HCT116 (cell line): ENCODE measurements at regions not wholly inside any gene's neighbourhood (a gene's known extent, or its start where the extent isn't known, plus 50 kb on each side); places are given as distances from the start of the nearest gene placed in this dataset.
A peak's percentile ranks its signal among the peaks of the same experiment; 100 is the strongest.

Experiments
- ATAC-seq: fragments of 200-7000 bp; cut with Tn5 transposase; 2 replicates; pipeline ENCODE4 v1.9.1; 2020; ENCODE audit warnings: mild to moderate bottlenecking, moderate library complexity
- BruUV-seq: library from RNA; stranded (reverse); fragments of 400-500 nt; replicated peaks from 2 replicates; lab custom pipeline; 2021; lab: Mats Ljungman, UMichigan
- CTCF ChIA-PET: fragments of 300-600 bp; sonication (Branson Sonifier 250); formaldehyde crosslinking; loops from one replicate; lab custom pipeline; 2021; ENCODE audit warnings: antibody characterized with exemption; lab: Charles Lee
- POLR2A ChIA-PET: fragments of 300-600, 350-600 bp; sonication (Branson Sonifier 250); formaldehyde crosslinking; loops from one replicate; lab custom pipeline; 2021; ENCODE audit warnings: antibody characterized with exemption; lab: Charles Lee
- RAD21 ChIA-PET, 2 experiments: fragments of 300-600 bp; sonication (Branson Sonifier 250); formaldehyde crosslinking; loops; one replicate each; lab custom pipeline; 2023; ENCODE audit warnings: low total read pairs in 2 of 2; ENCODE audit not compliant: uncharacterized antibody in 2 of 2, unreplicated experiment in 2 of 2, low non-redundant PET in 1 of 2; lab: Charles Lee
- DNase-seq: peaks from one replicate; pipeline ENCODE4 v3.0.0-alpha.2; 2010; ENCODE audit warnings: low read depth, low spot score
- H2AFZ ChIP-seq: fragments of 200-600 bp; shearing (Covaris generic), sonication (generic); 2 replicates; pipeline ENCODE4 v1.6.1; 2017; ENCODE audit warnings: low read depth, mixed run types, mixed read lengths, antibody characterized with exemption, low read length; ENCODE audit not compliant: poor library complexity, severe bottlenecking
- H3K27ac ChIP-seq: 2 replicates; pipeline ENCODE4 v1.5.1; 2012; ENCODE audit warnings: low read depth, low read length
- H3K27me3 ChIP-seq: fragments of 200-600 bp; sonication (generic); 2 replicates; pipeline ENCODE4 v1.6.1; 2016; ENCODE audit warnings: mixed run types, low read length, mixed read lengths; ENCODE audit not compliant: insufficient read depth
- H3K36me3 ChIP-seq, 2 experiments: fragments of 200-500 bp in 1 of 2; fragments of 200-600 bp in 1 of 2; sonication (Bioruptor generic) in 1 of 2; sonication (generic) in 1 of 2; 2 replicates each; pipeline versions ENCODE4 v1.5.1 to v1.6.1; 2014 to 2016; ENCODE audit warnings: low read length in 2 of 2, inconsistent platforms in 1 of 2, mixed read lengths in 1 of 2, mixed run types in 1 of 2; ENCODE audit not compliant: insufficient read depth in 2 of 2, control insufficient read depth in 1 of 2
- H3K4me1 ChIP-seq, 2 experiments: fragments of 200-600 bp in 1 of 2; sonication (generic) in 1 of 2; 2 replicates each; pipeline versions ENCODE4 v1.5.1 to v1.6.1; 2012 to 2017; ENCODE audit warnings: low read length in 2 of 2, inconsistent platforms in 1 of 2, mild to moderate bottlenecking in 1 of 2, mixed read lengths in 1 of 2, mixed run types in 1 of 2, moderate library complexity in 1 of 2; ENCODE audit not compliant: insufficient read depth in 2 of 2, control insufficient read depth in 1 of 2
- H3K4me2 ChIP-seq: fragments of 200-600 bp; sonication (generic); 2 replicates; pipeline ENCODE4 v1.6.1; 2017; ENCODE audit warnings: mixed run types, low read length, mixed read lengths
- H3K4me3 ChIP-seq, 2 experiments: fragments of 200-600 bp in 1 of 2; sonication (generic) in 1 of 2; replicated peaks in 1 of 2; 2 replicates each; pipeline ENCODE4 v1.5.1; 2011 to 2016; ENCODE audit warnings: low read length in 2 of 2, control low read depth in 1 of 2, low read depth in 1 of 2, mild to moderate bottlenecking in 1 of 2, mixed read lengths in 1 of 2, mixed run types in 1 of 2
- H3K79me2 ChIP-seq: fragments of 200-600 bp; sonication (generic); 2 replicates; pipeline ENCODE4 v1.6.1; 2017; ENCODE audit warnings: mild to moderate bottlenecking, mixed run types, low read length, moderate library complexity, mixed read lengths; ENCODE audit not compliant: insufficient read depth
- H3K9ac ChIP-seq: fragments of 200-600 bp; sonication (generic); 2 replicates; pipeline ENCODE4 v1.6.1; 2016; ENCODE audit warnings: low read length, mixed read lengths
- H3K9me2 ChIP-seq: fragments of 200-600 bp; sonication (generic), shearing (Covaris generic); 2 replicates; pipeline ENCODE4 v1.6.1; 2017; ENCODE audit warnings: mixed run types, mild to moderate bottlenecking, moderate library complexity; ENCODE audit not compliant: insufficient read depth
- H3K9me3 ChIP-seq, 2 experiments: fragments of 200-500 bp in 1 of 2; fragments of 200-600 bp in 1 of 2; sonication (Bioruptor generic) in 1 of 2; sonication (generic) in 1 of 2; 2 replicates each; pipeline ENCODE4 v1.6.1; 2014 to 2017; ENCODE audit warnings: low read length in 2 of 2, mixed read lengths in 2 of 2, inconsistent platforms in 1 of 2, low read depth in 1 of 2, mild to moderate bottlenecking in 1 of 2, mixed run types in 1 of 2, moderate library complexity in 1 of 2; ENCODE audit not compliant: control insufficient read depth in 1 of 2, insufficient read depth in 1 of 2
- H4K20me1 ChIP-seq: fragments of 200-600 bp; sonication (generic), shearing (Covaris generic); 2 replicates; pipeline ENCODE4 v1.6.1; 2017; ENCODE audit warnings: mixed run types, mild to moderate bottlenecking, moderate library complexity; ENCODE audit not compliant: insufficient read depth
- ATF3 ChIP-seq: IDR thresholded peaks from 2 replicates; pipeline ENCODE4 v1.6.1; 2012
- EGR1 ChIP-seq: IDR thresholded peaks from 2 replicates; pipeline ENCODE4 v1.6.1; 2012; ENCODE audit warnings: low read depth
- JUND ChIP-seq: IDR thresholded peaks from 2 replicates; pipeline ENCODE4 v1.6.1; 2012
- RAD21 ChIP-seq: IDR thresholded peaks from 2 replicates; pipeline ENCODE4 v1.6.1; 2012; ENCODE audit warnings: low read depth, mild to moderate bottlenecking
- SP1 ChIP-seq: IDR thresholded peaks from 2 replicates; pipeline ENCODE4 v1.6.1; 2012; ENCODE audit warnings: low read depth
- intact Hi-C: fragments of 100-400 bp; cut with micrococcal nuclease; formaldehyde crosslinking; loops from 2 replicates; pipeline ENCODE4 v1.10.0; 2022
- TF ChIP-seq, protein P1 (sequence below), 3 experiments: fragments of 200-600 bp in 1 of 3; sonication (generic) in 1 of 3; IDR thresholded peaks in 2 of 3; conservative IDR thresholded peaks in 1 of 3; 2 replicates each; pipeline ENCODE4 v1.5.1; 2012 to 2017; ENCODE audit warnings: low read depth in 2 of 3, low read length in 2 of 3, antibody characterized with exemption in 1 of 3, borderline replicate concordance in 1 of 3, control low read depth in 1 of 3, mild to moderate bottlenecking in 1 of 3, mixed read lengths in 1 of 3, mixed run types in 1 of 3, moderate library complexity in 1 of 3; ENCODE audit not compliant: insufficient read depth in 1 of 3

GRCh38 chr1:188244681-188245080, 1415.9 kb downstream of the PLA2G4A start (continued):
- no peak for TF ChIP-seq SP1

- Histone ChIP-seq H3K4me2 (no peak overlapping the region), H3K79me2 (no peaks in the 10 kb centered on the region), H3K9me3 (no peaks in the 10 kb centered on the region), H3K4me3 (no peak overlapping the region), H3K27ac (no peak overlapping the region), H4K20me1 (no peaks in the 10 kb centered on the region), H3K9ac (no peak overlapping the region), H3K27me3 (no peaks in the 10 kb centered on the region), H2AFZ (no peak overlapping the region)
- ChIA-PET POLR2A (no interaction called here), CTCF (no interaction called here), RAD21 (no interaction called here)
- intact Hi-C loops = no loop called here
- DNase-seq (no peak), ATAC-seq (no peak)
- BruUV-seq = no TSS peak
- no peak for TF ChIP-seq JUND
- no peak for TF ChIP-seq ATF3
- TF ChIP-seq, protein P1, sequence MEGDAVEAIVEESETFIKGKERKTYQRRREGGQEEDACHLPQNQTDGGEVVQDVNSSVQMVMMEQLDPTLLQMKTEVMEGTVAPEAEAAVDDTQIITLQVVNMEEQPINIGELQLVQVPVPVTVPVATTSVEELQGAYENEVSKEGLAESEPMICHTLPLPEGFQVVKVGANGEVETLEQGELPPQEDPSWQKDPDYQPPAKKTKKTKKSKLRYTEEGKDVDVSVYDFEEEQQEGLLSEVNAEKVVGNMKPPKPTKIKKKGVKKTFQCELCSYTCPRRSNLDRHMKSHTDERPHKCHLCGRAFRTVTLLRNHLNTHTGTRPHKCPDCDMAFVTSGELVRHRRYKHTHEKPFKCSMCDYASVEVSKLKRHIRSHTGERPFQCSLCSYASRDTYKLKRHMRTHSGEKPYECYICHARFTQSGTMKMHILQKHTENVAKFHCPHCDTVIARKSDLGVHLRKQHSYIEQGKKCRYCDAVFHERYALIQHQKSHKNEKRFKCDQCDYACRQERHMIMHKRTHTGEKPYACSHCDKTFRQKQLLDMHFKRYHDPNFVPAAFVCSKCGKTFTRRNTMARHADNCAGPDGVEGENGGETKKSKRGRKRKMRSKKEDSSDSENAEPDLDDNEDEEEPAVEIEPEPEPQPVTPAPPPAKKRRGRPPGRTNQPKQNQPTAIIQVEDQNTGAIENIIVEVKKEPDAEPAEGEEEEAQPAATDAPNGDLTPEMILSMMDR (IDR thresholded peaks at IDR 0.05 in 2 of 3, conservative IDR thresholded peaks at IDR 0.05 in 1 of 3; ENCODE audit: borderline replicate concordance in 1 of 3, insufficient read depth in 1 of 3, low read depth in 2 of 3, low read length in 2 of 3) = no peak
- TF ChIP-seq, all 23 proteins: peak for 0
- H3K4me1 ChIP-seq = no peaks in the 10 kb centered on the region
- H3K36me3 ChIP-seq = no peaks in the 10 kb centered on the region
- H3K9me2 ChIP-seq = no peaks in the 10 kb centered on the region
Measured at GRCh38 chr1:188247255-188247654, 1418.5 kb downstream of the PLA2G4A start.

- Histone ChIP-seq H3K79me2 (no peaks in the 10 kb centered on the region), H3K27ac (no peak overlapping the region), H3K27me3 (no peaks in the 10 kb centered on the region), H3K9ac (no peak overlapping the region), H2AFZ (peak overlapping the region; percentile 37), H3K4me2 (no peak overlapping the region), H3K4me3 (no peak overlapping the region)
- no peak for ATAC-seq
- RAD21 ChIA-PET = no interaction called here
- no peak for DNase-seq
- POLR2A ChIA-PET = no interaction called here
- no peak for TF ChIP-seq EGR1
- TF ChIP-seq RAD21 = no peak
- TF ChIP-seq, all 23 proteins: peak for 0
- BruUV-seq = no TSS peak
- CTCF ChIA-PET = no interaction called here
- no peaks in the 10 kb centered on the region for H4K20me1 ChIP-seq
- H3K4me1 ChIP-seq = no peaks in the 10 kb centered on the region
- no peaks in the 10 kb centered on the region for H3K9me3 ChIP-seq
- no peaks in the 10 kb centered on the region for H3K9me2 ChIP-seq
- H3K36me3 ChIP-seq = no peaks in the 10 kb centered on the region
- intact Hi-C loops = no loop called here
Measured at GRCh38 chr1:188249811-188250210, 1421.1 kb downstream of the PLA2G4A start.
